A549 (cell line): ENCODE measurements at regions not wholly inside any gene's neighbourhood (a gene's known extent, or its start where the extent isn't known, plus 50 kb on each side); places are given as distances from the start of the nearest gene placed in this dataset.

Experiments used
- ATAC-seq, 2 experiments: fragments of 200-7000 bp in 1 of 2; fragments of >200 bp in 1 of 2; cut with Nextera tagmentation in 1 of 2; cut with Tn5 transposase in 1 of 2; 3 replicates each; pipeline versions ENCODE4 v1.8.0 to v1.9.1; 2018 to 2020; ENCODE audit warnings: mild to moderate bottlenecking in 1 of 2, moderate library complexity in 1 of 2
- CTCF ChIA-PET: fragments of 300-600 bp; sonication (Branson Sonifier 250); formaldehyde crosslinking; extraction: SDS; loops from one replicate; lab custom pipeline; 2021; ENCODE audit warnings: antibody characterized with exemption, inconsistent platforms; lab: Yijun Ruan, JAX
- POLR2A ChIA-PET: fragments of 350-600 bp; formaldehyde crosslinking; extraction: SDS; loops from one replicate; lab custom pipeline; 2021; ENCODE audit warnings: antibody characterized with exemption, inconsistent platforms; lab: Yijun Ruan, JAX
- DNase-seq, 2 experiments: peaks; one replicate each; pipeline versions ENCODE4 v3.0.0 to v3.0.0-alpha.2; 2011 to 2016; ENCODE audit warnings: low read depth in 1 of 2, low spot score in 1 of 2
- FAIRE-seq: peaks from 2 replicates; lab custom pipeline; 2011; peaks lifted over from hg19 to GRCh38; lab: Jason Lieb, UNC
- H3K27ac ChIP-seq, 2 experiments: fragments of >200 bp; sonication (Bioruptor Twin); formaldehyde crosslinking; 3 replicates each; pipeline ENCODE4 v1.5.1; 2016 to 2017
- H3K4me1 ChIP-seq: fragments of >200 bp; sonication (Bioruptor Twin); formaldehyde crosslinking; 3 replicates; pipeline ENCODE4 v1.6.1; 2016
- H3K4me2 ChIP-seq: fragments of >200 bp; sonication (Bioruptor Twin); formaldehyde crosslinking; 3 replicates; pipeline ENCODE4 v1.6.1; 2016
- H3K4me3 ChIP-seq: fragments of >200 bp; sonication (Bioruptor Twin); formaldehyde crosslinking; 3 replicates; pipeline ENCODE4 v1.5.1; 2016
- H3K9me3 ChIP-seq: fragments of >200 bp; sonication (Bioruptor Twin); formaldehyde crosslinking; 3 replicates; pipeline ENCODE4 v1.6.1; 2016
- CBX2 ChIP-seq: fragments of 200-600 bp; sonication (generic); IDR thresholded peaks from 2 replicates; pipeline ENCODE4 v1.6.1; 2016; ENCODE audit warnings: low read depth, mild to moderate bottlenecking, borderline replicate concordance
- CHD4 ChIP-seq: fragments of 200-600 bp; sonication (generic); IDR thresholded peaks from 2 replicates; pipeline ENCODE4 v1.6.1; 2016; ENCODE audit warnings: antibody characterized with exemption, mild to moderate bottlenecking, borderline replicate concordance
- EHF ChIP-seq: fragments of 250-450 bp; sonication (Bioruptor Pico); IDR thresholded peaks from 2 replicates; pipeline ENCODE4 v1.5.0; 2020; ENCODE audit warnings: mild to moderate bottlenecking
- EHMT2 ChIP-seq: fragments of 200-600 bp; sonication (generic); IDR thresholded peaks from 2 replicates; pipeline ENCODE4 v1.6.1; 2016; ENCODE audit warnings: antibody characterized with exemption, low read depth, mild to moderate bottlenecking, moderate library complexity
- EP300 ChIP-seq, 2 experiments: fragments of >200 bp; sonication (Bioruptor Twin); formaldehyde crosslinking; IDR thresholded peaks; 2 replicates in 1 of 2; 3 replicates in 1 of 2; pipeline ENCODE4 v1.6.1; 2016 to 2017
- FOSB ChIP-seq: fragments of 250-450 bp; sonication (Bioruptor Pico); IDR thresholded peaks from 2 replicates; pipeline ENCODE4 v1.5.0; 2020; ENCODE audit warnings: mild to moderate bottlenecking, moderate library complexity
- GATA3 ChIP-seq: IDR thresholded peaks from 2 replicates; pipeline ENCODE4 v1.6.1; 2012; ENCODE audit warnings: borderline replicate concordance
- HDAC2 ChIP-seq: fragments of 200-600 bp; sonication (generic); IDR thresholded peaks from 2 replicates; pipeline ENCODE4 v1.6.1; 2016
- HEYL ChIP-seq: fragments of 250-450 bp; sonication (Bioruptor Pico); IDR thresholded peaks from 2 replicates; pipeline ENCODE4 v1.8.0; 2021; ENCODE audit warnings: mild to moderate bottlenecking, moderate library complexity
- HOXB13 ChIP-seq: fragments of 250-450 bp; sonication (Bioruptor Pico); IDR thresholded peaks from 2 replicates; pipeline ENCODE4 v1.5.0; 2020; ENCODE audit warnings: low read depth, mild to moderate bottlenecking, moderate library complexity
- HOXB5 ChIP-seq: fragments of 250-450 bp; sonication (Bioruptor Pico); IDR thresholded peaks from 2 replicates; pipeline ENCODE4 v1.5.0; 2020; ENCODE audit warnings: mild to moderate bottlenecking, moderate library complexity
- JUN ChIP-seq, 2 experiments: fragments of >200 bp; sonication (Bioruptor Twin); formaldehyde crosslinking; IDR thresholded peaks; 2 replicates in 1 of 2; 3 replicates in 1 of 2; pipeline ENCODE4 v1.6.1; 2016 to 2017
- MAFK ChIP-seq: fragments of 450-650 bp; IDR thresholded peaks from 2 replicates; pipeline ENCODE4 v1.6.1; 2014; ENCODE audit not compliant: partially characterized antibody
- POLR2AphosphoS2 ChIP-seq: conservative IDR thresholded peaks from 2 replicates; pipeline ENCODE4 v1.6.1; 2012; ENCODE audit warnings: low read length, improper control_type of control experiment, inconsistent platforms
- RAD21 ChIP-seq, 2 experiments: fragments of >200 bp in 1 of 2; sonication (Bioruptor Twin) in 1 of 2; formaldehyde crosslinking in 1 of 2; IDR thresholded peaks in 1 of 2; conservative IDR thresholded peaks in 1 of 2; 2 replicates in 1 of 2; 3 replicates in 1 of 2; pipeline ENCODE4 v1.6.1; 2012 to 2018; ENCODE audit warnings: inconsistent platforms in 1 of 2
- RNF2 ChIP-seq: fragments of 200-600 bp; sonication (generic); IDR thresholded peaks from 2 replicates; pipeline ENCODE4 v1.6.1; 2016; ENCODE audit warnings: low read depth, mild to moderate bottlenecking, antibody characterized with exemption, moderate library complexity, borderline replicate concordance
- SMC3 ChIP-seq: fragments of >200 bp; sonication (Bioruptor Twin); formaldehyde crosslinking; IDR thresholded peaks from 3 replicates; pipeline ENCODE4 v1.6.1; 2018; ENCODE audit warnings: inconsistent platforms
- TFCP2L1 ChIP-seq: fragments of 250-450 bp; sonication (Bioruptor Pico); IDR thresholded peaks from 2 replicates; pipeline ENCODE4 v1.5.0; 2021; ENCODE audit warnings: mild to moderate bottlenecking
- TP53 ChIP-seq: fragments of 250-450 bp; sonication (Bioruptor Pico); IDR thresholded peaks from 2 replicates; pipeline ENCODE4 v1.5.0; 2021; ENCODE audit warnings: mild to moderate bottlenecking, moderate library complexity
- ZNF302 ChIP-seq: fragments of 250-450 bp; sonication (Bioruptor Pico); IDR thresholded peaks from 2 replicates; pipeline ENCODE4 v1.9.0; 2021; ENCODE audit warnings: inconsistent platforms, mild to moderate bottlenecking, moderate library complexity
- WGBS: methylation state at CpG from one replicate; pipeline ENCODE4 v1.1.6; 2017; ENCODE audit errors: missing lambda C conversion rate; 5-methylcytosine and 5-hydroxymethylcytosine counted together
- TF ChIP-seq, protein P1 (sequence below): fragments of 200-600 bp; sonication (generic); IDR thresholded peaks from 2 replicates; pipeline ENCODE4 v1.6.1; 2016; ENCODE audit warnings: antibody characterized with exemption, mild to moderate bottlenecking, moderate library complexity
- TF ChIP-seq, protein P2 (sequence below): fragments of 250-450 bp; sonication (Bioruptor Pico); IDR thresholded peaks from 2 replicates; pipeline ENCODE4 v1.5.0; 2021; ENCODE audit warnings: mild to moderate bottlenecking, moderate library complexity, borderline replicate concordance
- TF ChIP-seq, protein P3 (sequence below): fragments of 450-650 bp; IDR thresholded peaks from 2 replicates; pipeline ENCODE4 v1.6.1; 2014; ENCODE audit warnings: antibody characterized with exemption
- TF ChIP-seq, protein P4 (sequence below): IDR thresholded peaks from 2 replicates; pipeline ENCODE4 v1.6.1; 2012

DNA sequence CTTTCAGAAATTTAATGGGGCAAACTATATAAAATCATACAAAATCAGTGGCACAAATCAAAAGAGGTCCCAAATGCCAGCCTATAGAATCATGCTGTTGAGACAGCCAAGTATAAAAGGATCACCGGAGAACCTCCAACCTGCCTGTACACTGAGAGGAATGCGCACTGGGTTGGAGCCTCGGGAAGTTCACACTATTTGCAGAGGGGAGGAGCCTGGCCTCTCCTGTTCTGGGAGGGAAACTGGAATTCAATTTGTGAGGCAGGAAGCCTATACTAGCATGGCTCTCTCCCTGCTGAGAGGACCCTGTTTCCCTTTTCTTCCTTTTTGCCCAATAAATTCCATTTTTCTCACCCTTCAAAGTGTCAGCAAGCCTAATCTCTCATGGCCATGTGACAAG lies 406.0 kb downstream of the HINT1 start:
- FAIRE-seq, result no peak

DNA sequence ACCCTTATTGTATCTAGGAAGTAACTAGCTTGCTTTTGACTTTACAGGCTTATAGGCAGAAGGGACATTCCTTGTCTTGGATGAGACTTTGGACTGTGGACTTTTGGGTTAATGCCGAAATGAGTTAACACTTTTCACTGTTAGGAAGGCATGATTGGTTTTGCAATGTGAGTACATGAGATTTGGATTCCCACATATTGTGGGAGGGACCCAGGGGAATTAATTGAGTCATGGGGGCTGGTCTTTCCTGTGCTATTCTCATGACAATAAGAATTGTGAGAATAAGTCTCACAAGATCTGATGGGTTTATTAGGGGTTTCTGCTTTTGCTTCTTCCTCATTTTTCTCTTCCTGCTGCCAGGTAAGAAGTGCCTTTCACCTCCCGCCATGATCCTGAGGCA lies 417.5 kb downstream of the HINT1 start:
- Histone ChIP-seq H3K9me3 (peaks cover 2% of the 10 kb centered on the region; the same call in 1 of the 3 replicates), H3K27ac (no peak overlapping the region), H3K4me1 (no peaks in the 10 kb centered on the region), H3K4me3 (no peak overlapping the region), H3K4me2 (no peak overlapping the region)
- TF ChIP-seq, protein P1, sequence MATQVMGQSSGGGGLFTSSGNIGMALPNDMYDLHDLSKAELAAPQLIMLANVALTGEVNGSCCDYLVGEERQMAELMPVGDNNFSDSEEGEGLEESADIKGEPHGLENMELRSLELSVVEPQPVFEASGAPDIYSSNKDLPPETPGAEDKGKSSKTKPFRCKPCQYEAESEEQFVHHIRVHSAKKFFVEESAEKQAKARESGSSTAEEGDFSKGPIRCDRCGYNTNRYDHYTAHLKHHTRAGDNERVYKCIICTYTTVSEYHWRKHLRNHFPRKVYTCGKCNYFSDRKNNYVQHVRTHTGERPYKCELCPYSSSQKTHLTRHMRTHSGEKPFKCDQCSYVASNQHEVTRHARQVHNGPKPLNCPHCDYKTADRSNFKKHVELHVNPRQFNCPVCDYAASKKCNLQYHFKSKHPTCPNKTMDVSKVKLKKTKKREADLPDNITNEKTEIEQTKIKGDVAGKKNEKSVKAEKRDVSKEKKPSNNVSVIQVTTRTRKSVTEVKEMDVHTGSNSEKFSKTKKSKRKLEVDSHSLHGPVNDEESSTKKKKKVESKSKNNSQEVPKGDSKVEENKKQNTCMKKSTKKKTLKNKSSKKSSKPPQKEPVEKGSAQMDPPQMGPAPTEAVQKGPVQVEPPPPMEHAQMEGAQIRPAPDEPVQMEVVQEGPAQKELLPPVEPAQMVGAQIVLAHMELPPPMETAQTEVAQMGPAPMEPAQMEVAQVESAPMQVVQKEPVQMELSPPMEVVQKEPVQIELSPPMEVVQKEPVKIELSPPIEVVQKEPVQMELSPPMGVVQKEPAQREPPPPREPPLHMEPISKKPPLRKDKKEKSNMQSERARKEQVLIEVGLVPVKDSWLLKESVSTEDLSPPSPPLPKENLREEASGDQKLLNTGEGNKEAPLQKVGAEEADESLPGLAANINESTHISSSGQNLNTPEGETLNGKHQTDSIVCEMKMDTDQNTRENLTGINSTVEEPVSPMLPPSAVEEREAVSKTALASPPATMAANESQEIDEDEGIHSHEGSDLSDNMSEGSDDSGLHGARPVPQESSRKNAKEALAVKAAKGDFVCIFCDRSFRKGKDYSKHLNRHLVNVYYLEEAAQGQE, result no peak
- TF ChIP-seq SMC3, result no peak
- TF ChIP-seq CHD4, result no peak
- TF ChIP-seq HOXB5 (CRISPR knock-in tag), result no peak
- no peak for DNase-seq
- ATAC-seq, result no peak
- WGBS, result 71% methylated on average over 2 of the region's 2 CpGs
- no peak for FAIRE-seq
- POLR2A ChIA-PET, result no interaction called here
- CTCF ChIA-PET, result no interaction called here

More for the DNA sequence above, 406.0 kb downstream of the HINT1 start:
- Histone ChIP-seq H3K4me2 (no peak overlapping the region), H3K4me3 (no peak overlapping the region), H3K4me1 (no peaks in the 10 kb centered on the region), H3K9me3 (no peaks in the 10 kb centered on the region), H3K27ac (no peak overlapping the region)
- ChIA-PET POLR2A (no interaction called here), CTCF (no interaction called here)
- WGBS, result 63% methylated on average over 3 of the region's 3 CpGs
- no peak for ATAC-seq
- no peak for TF ChIP-seq HEYL (CRISPR knock-in tag)
- TF ChIP-seq HOXB13 (CRISPR knock-in tag), result no peak
- TF ChIP-seq ZNF302 (CRISPR knock-in tag), result no peak
- no peak for TF ChIP-seq TP53 (CRISPR knock-in tag)
- TF ChIP-seq FOSB (CRISPR knock-in tag), result no peak
- TF ChIP-seq, protein P2, sequence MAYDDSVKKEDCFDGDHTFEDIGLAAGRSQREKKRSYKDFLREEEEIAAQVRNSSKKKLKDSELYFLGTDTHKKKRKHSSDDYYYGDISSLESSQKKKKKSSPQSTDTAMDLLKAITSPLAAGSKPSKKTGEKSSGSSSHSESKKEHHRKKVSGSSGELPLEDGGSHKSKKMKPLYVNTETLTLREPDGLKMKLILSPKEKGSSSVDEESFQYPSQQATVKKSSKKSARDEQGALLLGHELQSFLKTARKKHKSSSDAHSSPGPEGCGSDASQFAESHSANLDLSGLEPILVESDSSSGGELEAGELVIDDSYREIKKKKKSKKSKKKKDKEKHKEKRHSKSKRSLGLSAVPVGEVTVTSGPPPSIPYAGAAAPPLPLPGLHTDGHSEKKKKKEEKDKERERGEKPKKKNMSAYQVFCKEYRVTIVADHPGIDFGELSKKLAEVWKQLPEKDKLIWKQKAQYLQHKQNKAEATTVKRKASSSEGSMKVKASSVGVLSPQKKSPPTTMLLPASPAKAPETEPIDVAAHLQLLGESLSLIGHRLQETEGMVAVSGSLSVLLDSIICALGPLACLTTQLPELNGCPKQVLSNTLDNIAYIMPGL (CRISPR knock-in tag), result no peak
- no peak for TF ChIP-seq RNF2
- TF ChIP-seq, protein P3, sequence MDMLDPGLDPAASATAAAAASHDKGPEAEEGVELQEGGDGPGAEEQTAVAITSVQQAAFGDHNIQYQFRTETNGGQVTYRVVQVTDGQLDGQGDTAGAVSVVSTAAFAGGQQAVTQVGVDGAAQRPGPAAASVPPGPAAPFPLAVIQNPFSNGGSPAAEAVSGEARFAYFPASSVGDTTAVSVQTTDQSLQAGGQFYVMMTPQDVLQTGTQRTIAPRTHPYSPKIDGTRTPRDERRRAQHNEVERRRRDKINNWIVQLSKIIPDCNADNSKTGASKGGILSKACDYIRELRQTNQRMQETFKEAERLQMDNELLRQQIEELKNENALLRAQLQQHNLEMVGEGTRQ, result no peak
- no peak for TF ChIP-seq HDAC2
- TF ChIP-seq, protein P4, sequence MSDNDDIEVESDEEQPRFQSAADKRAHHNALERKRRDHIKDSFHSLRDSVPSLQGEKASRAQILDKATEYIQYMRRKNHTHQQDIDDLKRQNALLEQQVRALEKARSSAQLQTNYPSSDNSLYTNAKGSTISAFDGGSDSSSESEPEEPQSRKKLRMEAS, result no peak
- TF ChIP-seq GATA3, result no peak
- no peak for TF ChIP-seq CBX2
- no peak for TF ChIP-seq POLR2AphosphoS2
- no peak for TF ChIP-seq TFCP2L1 (CRISPR knock-in tag)
- TF ChIP-seq EHF (CRISPR knock-in tag), result no peak
- TF ChIP-seq RAD21 (conservative IDR thresholded peaks at IDR 0.05 in 1 of 2, IDR thresholded peaks at IDR 0.05 in 1 of 2), result no peak
- TF ChIP-seq MAFK, result no peak
- no peak for TF ChIP-seq EP300 (IDR thresholded peaks at IDR 0.05)
- TF ChIP-seq JUN (IDR thresholded peaks at IDR 0.05), result no peak
- no peak for TF ChIP-seq EHMT2
- DNase-seq, result no peak
